H1 (cell line): ENCODE measurements at regions not wholly inside any gene's neighbourhood (a gene's known extent, or its start where the extent isn't known, plus 50 kb on each side); places are given as distances from the start of the nearest gene placed in this dataset.

Experiments used
- BCL11A ChIP-seq, 2 experiments: IDR thresholded peaks; one replicate each; pipeline ENCODE4 v1.6.1; 2011; ENCODE audit warnings: low read depth in 2 of 2, low read length in 2 of 2, mild to moderate bottlenecking in 2 of 2
- CTCF ChIP-seq, 3 experiments: IDR thresholded peaks; 1 replicate in 2 of 3; 2 replicates in 1 of 3; pipeline versions ENCODE4 v1.5.1 to v1.6.1; 2011; ENCODE audit warnings: low read length in 3 of 3, mild to moderate bottlenecking in 3 of 3, inconsistent platforms in 2 of 3, low read depth in 1 of 3, moderate library complexity in 1 of 3; ENCODE audit not compliant: insufficient read depth in 1 of 3; ENCODE audit errors: control extremely low read depth in 1 of 3
- GABPA ChIP-seq: IDR thresholded peaks from 2 replicates; pipeline ENCODE4 v1.6.1; 2011; ENCODE audit warnings: mild to moderate bottlenecking, low read length, moderate library complexity, borderline replicate concordance; ENCODE audit not compliant: insufficient read depth
- HDAC6 ChIP-seq: IDR thresholded peaks from one replicate; pipeline ENCODE4 v1.7.1; 2012; ENCODE audit warnings: low read depth, mild to moderate bottlenecking, inconsistent platforms, low read length, moderate library complexity
- KDM1A ChIP-seq: fragments of 200-600, 300-600 bp; sonication (generic); IDR thresholded peaks from 2 replicates; pipeline ENCODE4 v1.7.1; 2016; ENCODE audit warnings: mild to moderate bottlenecking, low read length, borderline replicate concordance
- KDM5A ChIP-seq: fragments of 200-600 bp; IDR thresholded peaks from 2 replicates; pipeline ENCODE4 v1.7.1; 2012; ENCODE audit warnings: mild to moderate bottlenecking, low read length, inconsistent platforms, mixed read lengths
- MAFK ChIP-seq: IDR thresholded peaks from 2 replicates; pipeline ENCODE4 v1.6.1; 2012; ENCODE audit warnings: low read depth, mild to moderate bottlenecking, improper control_type of control experiment, low read length
- POLR2A ChIP-seq, 2 experiments: IDR thresholded peaks; 1 replicate in 1 of 2; 2 replicates in 1 of 2; pipeline ENCODE4 v1.6.1; 2011; ENCODE audit warnings: low read depth in 2 of 2, low read length in 2 of 2, mild to moderate bottlenecking in 2 of 2; ENCODE audit errors: control extremely low read depth in 1 of 2
- RFX5 ChIP-seq: IDR thresholded peaks from 2 replicates; pipeline ENCODE4 v1.6.1; 2011; ENCODE audit warnings: low read depth, low read length, improper control_type of control experiment, borderline replicate concordance
- RXRA ChIP-seq: IDR thresholded peaks from 2 replicates; pipeline ENCODE4 v1.6.1; 2011; ENCODE audit warnings: low read depth, mild to moderate bottlenecking, low read length, moderate library complexity; ENCODE audit not compliant: insufficient read depth
- SIRT6 ChIP-seq: IDR thresholded peaks from one replicate; pipeline ENCODE4 v1.7.1; 2012; ENCODE audit warnings: low read length, inconsistent platforms
- SUZ12 ChIP-seq: fragments of 200-600 bp; sonication (generic); IDR thresholded peaks from 2 replicates; pipeline ENCODE4 v1.6.1; 2012; ENCODE audit warnings: mild to moderate bottlenecking, inconsistent platforms, low read length, moderate library complexity, mixed read lengths
- TAF1 ChIP-seq: IDR thresholded peaks from 2 replicates; pipeline ENCODE4 v1.6.1; 2011; ENCODE audit warnings: mild to moderate bottlenecking, low read depth, low read length
- YY1 ChIP-seq: IDR thresholded peaks from 2 replicates; pipeline ENCODE4 v1.6.1; 2011; ENCODE audit warnings: low read depth, mild to moderate bottlenecking, low read length

GRCh38 chr18:10293966-10294365, 160.5 kb upstream of the APCDD1 start:
- TF ChIP-seq KDM5A (no peak), CTCF (IDR thresholded peaks at IDR 0.05; ENCODE audit: control extremely low read depth in 1 of 3, insufficient read depth in 1 of 3, low read depth in 1 of 3, low read length in 3 of 3) (no peak), HDAC6 (no peak), MAFK (no peak), RFX5 (no peak), POLR2A (IDR thresholded peaks at IDR 0.05; ENCODE audit: control extremely low read depth in 1 of 2, low read depth in 2 of 2, low read length in 2 of 2) (no peak), SUZ12 (no peak), BCL11A (IDR thresholded peaks at IDR 0.05; ENCODE audit: low read depth in 2 of 2, low read length in 2 of 2) (no peak), YY1 (no peak), SIRT6 (no peak), KDM1A (no peak), RXRA (no peak), GABPA (no peak), TAF1 (no peak)
